ENCODE measurements at regions not wholly inside any gene's neighbourhood (a gene's known extent, or its start where the extent isn't known, plus 50 kb on each side); places are given as distances from the start of the nearest gene placed in this dataset.

GRCh38 chr16:51665436-51665998, 514.4 kb upstream of the SALL1 start:
- Mint-ChIP-seq H3K27me3 (no peaks in the 10 kb centered on the region), H3K27ac (no peak overlapping the region), H3K4me1 (no peaks in the 10 kb centered on the region), H3K36me3 (no peaks in the 10 kb centered on the region), H3K9me3 (peaks cover 0 to 12% (median 2%) of the 10 kb centered on the region in 7 donors), H3K4me3 (no peak overlapping the region)
- ATAC-seq (ENCODE audit: low read depth in 2 of 2): no peak
- Histone ChIP-seq H3K4me1 (ENCODE audit: control insufficient read depth, insufficient read depth, low read length, poor library complexity, severe bottlenecking) (no peaks in the 10 kb centered on the region), H3K9me3 (ENCODE audit: control insufficient read depth in 2 of 2, low read length in 2 of 2) (no peaks in the 10 kb centered on the region), H3K4me3 (ENCODE audit: low read depth, low read length) (no peak overlapping the region), H3K27me3 (ENCODE audit: control insufficient read depth, insufficient read depth, low read length) (no peaks in the 10 kb centered on the region), H3K36me3 (ENCODE audit: control insufficient read depth, insufficient read depth, low read length) (no peaks in the 10 kb centered on the region), H3K27ac (ENCODE audit: insufficient read depth, low read length, poor library complexity, severe bottlenecking) (no peak overlapping the region)
- no peak for DNase-seq

GRCh38 chr16:51658531-51658930, 507.5 kb upstream of the SALL1 start:
- Histone ChIP-seq H3K4me1 (ENCODE audit: control insufficient read depth, insufficient read depth, low read length, poor library complexity, severe bottlenecking) (no peaks in the 10 kb centered on the region), H3K9me3 (ENCODE audit: control insufficient read depth in 2 of 2, low read length in 2 of 2) (no peaks in the 10 kb centered on the region), H3K36me3 (ENCODE audit: control insufficient read depth, insufficient read depth, low read length) (no peaks in the 10 kb centered on the region), H3K27ac (ENCODE audit: insufficient read depth, low read length, poor library complexity, severe bottlenecking) (no peak overlapping the region), H3K4me3 (ENCODE audit: low read depth, low read length) (no peak overlapping the region), H3K27me3 (ENCODE audit: control insufficient read depth, insufficient read depth, low read length) (no peaks in the 10 kb centered on the region)
- H3K4me1 Mint-ChIP-seq: no peaks in the 10 kb centered on the region
- no peak for DNase-seq
- no peaks in the 10 kb centered on the region for H3K36me3 Mint-ChIP-seq
- peaks cover 4 to 15% (median 5%) of the 10 kb centered on the region in 7 donors for H3K9me3 Mint-ChIP-seq
- H3K4me3 Mint-ChIP-seq: no peak overlapping the region
- no peak for ATAC-seq (ENCODE audit: low read depth in 2 of 2)
- H3K27ac Mint-ChIP-seq: no peak overlapping the region
- no peaks in the 10 kb centered on the region for H3K27me3 Mint-ChIP-seq

- Mint-ChIP-seq H3K27me3 (no peaks in the 10 kb centered on the region), H3K4me3 (no peak overlapping the region), H3K27ac (no peak overlapping the region), H3K36me3 (no peaks in the 10 kb centered on the region), H3K9me3 (peaks cover 4 to 16% (median 5%) of the 10 kb centered on the region in 7 donors), H3K4me1 (no peaks in the 10 kb centered on the region)
- Histone ChIP-seq H3K9me3 (ENCODE audit: control insufficient read depth in 2 of 2, low read length in 2 of 2) (no peaks in the 10 kb centered on the region), H3K36me3 (ENCODE audit: control insufficient read depth, insufficient read depth, low read length) (no peaks in the 10 kb centered on the region), H3K27ac (ENCODE audit: insufficient read depth, low read length, poor library complexity, severe bottlenecking) (no peak overlapping the region), H3K4me3 (ENCODE audit: low read depth, low read length) (no peak overlapping the region), H3K4me1 (ENCODE audit: control insufficient read depth, insufficient read depth, low read length, poor library complexity, severe bottlenecking) (no peaks in the 10 kb centered on the region), H3K27me3 (ENCODE audit: control insufficient read depth, insufficient read depth, low read length) (no peaks in the 10 kb centered on the region)
- no peak for ATAC-seq (ENCODE audit: low read depth in 2 of 2)
- no peak for DNase-seq
These were observed 506.8 kb upstream of the SALL1 start for GRCh38 chr16:51657848-51658247.

- H3K9me3 ChIP-seq (ENCODE audit: control insufficient read depth in 2 of 2, low read length in 2 of 2): no peaks in the 10 kb centered on the region
- no peak overlapping the region for H3K27ac ChIP-seq (ENCODE audit: insufficient read depth, low read length, poor library complexity, severe bottlenecking)
- H3K27ac Mint-ChIP-seq: no peak overlapping the region
- H3K9me3 Mint-ChIP-seq: peaks cover 4 to 16% (median 5%) of the 10 kb centered on the region in 7 donors
- H3K36me3 ChIP-seq (ENCODE audit: control insufficient read depth, insufficient read depth, low read length): no peaks in the 10 kb centered on the region
- H3K4me3 Mint-ChIP-seq: no peak overlapping the region
- no peak overlapping the region for H3K4me3 ChIP-seq (ENCODE audit: low read depth, low read length)
- H3K4me1 ChIP-seq (ENCODE audit: control insufficient read depth, insufficient read depth, low read length, poor library complexity, severe bottlenecking): no peaks in the 10 kb centered on the region
- H3K27me3 ChIP-seq (ENCODE audit: control insufficient read depth, insufficient read depth, low read length): no peaks in the 10 kb centered on the region
- no peaks in the 10 kb centered on the region for H3K27me3 Mint-ChIP-seq
- ATAC-seq (ENCODE audit: low read depth in 2 of 2): no peak
- no peaks in the 10 kb centered on the region for H3K4me1 Mint-ChIP-seq
- DNase-seq: no peak
- H3K36me3 Mint-ChIP-seq: no peaks in the 10 kb centered on the region
These were observed 504.2 kb upstream of the SALL1 start for GRCh38 chr16:51655249-51655648.

GRCh38 chr16:51651061-51651466, 500.0 kb upstream of the SALL1 start:
- Histone ChIP-seq H3K27ac (ENCODE audit: insufficient read depth, low read length, poor library complexity, severe bottlenecking) (no peak overlapping the region), H3K9me3 (ENCODE audit: control insufficient read depth in 2 of 2, low read length in 2 of 2) (no peaks in the 10 kb centered on the region), H3K27me3 (ENCODE audit: control insufficient read depth, insufficient read depth, low read length) (no peaks in the 10 kb centered on the region), H3K4me3 (ENCODE audit: low read depth, low read length) (no peak overlapping the region), H3K36me3 (ENCODE audit: control insufficient read depth, insufficient read depth, low read length) (no peaks in the 10 kb centered on the region), H3K4me1 (ENCODE audit: control insufficient read depth, insufficient read depth, low read length, poor library complexity, severe bottlenecking) (no peaks in the 10 kb centered on the region)
- H3K36me3 Mint-ChIP-seq: no peaks in the 10 kb centered on the region
- H3K9me3 Mint-ChIP-seq: peaks cover 0 to 12% (median 4%) of the 10 kb centered on the region in 7 donors
- ATAC-seq (ENCODE audit: low read depth in 2 of 2) (no peak), DNase-seq (no peak)
- no peaks in the 10 kb centered on the region for H3K27me3 Mint-ChIP-seq
- no peak overlapping the region for H3K27ac Mint-ChIP-seq
- H3K4me3 Mint-ChIP-seq: no peak overlapping the region
- no peaks in the 10 kb centered on the region for H3K4me1 Mint-ChIP-seq

GRCh38 chr16:51649631-51650030, 498.6 kb upstream of the SALL1 start:
- Mint-ChIP-seq H3K36me3 (no peaks in the 10 kb centered on the region), H3K27ac (no peak overlapping the region), H3K4me1 (no peaks in the 10 kb centered on the region), H3K27me3 (no peaks in the 10 kb centered on the region), H3K4me3 (no peak overlapping the region), H3K9me3 (peaks cover 0 to 4% (median 0%) of the 10 kb centered on the region in 7 donors)
- no peak overlapping the region for H3K4me3 ChIP-seq (ENCODE audit: low read depth, low read length)
- ATAC-seq (ENCODE audit: low read depth in 2 of 2): no peak
- DNase-seq: no peak
- no peak overlapping the region for H3K27ac ChIP-seq (ENCODE audit: insufficient read depth, low read length, poor library complexity, severe bottlenecking)
- H3K4me1 ChIP-seq (ENCODE audit: control insufficient read depth, insufficient read depth, low read length, poor library complexity, severe bottlenecking): no peaks in the 10 kb centered on the region
- H3K9me3 ChIP-seq (ENCODE audit: control insufficient read depth in 2 of 2, low read length in 2 of 2): no peaks in the 10 kb centered on the region
- H3K27me3 ChIP-seq (ENCODE audit: control insufficient read depth, insufficient read depth, low read length): no peaks in the 10 kb centered on the region
- no peaks in the 10 kb centered on the region for H3K36me3 ChIP-seq (ENCODE audit: control insufficient read depth, insufficient read depth, low read length)

- H3K4me3 Mint-ChIP-seq: no peak overlapping the region
- H3K36me3 ChIP-seq (ENCODE audit: control insufficient read depth, insufficient read depth, low read length): no peaks in the 10 kb centered on the region
- H3K27me3 ChIP-seq (ENCODE audit: control insufficient read depth, insufficient read depth, low read length): no peaks in the 10 kb centered on the region
- H3K4me1 ChIP-seq (ENCODE audit: control insufficient read depth, insufficient read depth, low read length, poor library complexity, severe bottlenecking): no peaks in the 10 kb centered on the region
- no peak overlapping the region for H3K27ac ChIP-seq (ENCODE audit: insufficient read depth, low read length, poor library complexity, severe bottlenecking)
- no peaks in the 10 kb centered on the region for H3K4me1 Mint-ChIP-seq
- H3K9me3 Mint-ChIP-seq: peaks cover 0 to 5% (median 0%) of the 10 kb centered on the region in 7 donors
- no peaks in the 10 kb centered on the region for H3K36me3 Mint-ChIP-seq
- ATAC-seq (ENCODE audit: low read depth in 2 of 2): no peak
- H3K9me3 ChIP-seq (ENCODE audit: control insufficient read depth in 2 of 2, low read length in 2 of 2): no peaks in the 10 kb centered on the region
- H3K27ac Mint-ChIP-seq: no peak overlapping the region
- H3K27me3 Mint-ChIP-seq: no peaks in the 10 kb centered on the region
- DNase-seq: no peak
- H3K4me3 ChIP-seq (ENCODE audit: low read depth, low read length): no peak overlapping the region
These were observed 497.5 kb upstream of the SALL1 start for GRCh38 chr16:51648526-51648925.

GRCh38 chr16:51641191-51641765, 490.2 kb upstream of the SALL1 start:
- no peaks in the 10 kb centered on the region for H3K27me3 Mint-ChIP-seq
- no peaks in the 10 kb centered on the region for H3K4me1 ChIP-seq (ENCODE audit: control insufficient read depth, insufficient read depth, low read length, poor library complexity, severe bottlenecking)
- H3K4me3 Mint-ChIP-seq: no peak overlapping the region
- H3K4me1 Mint-ChIP-seq: no peaks in the 10 kb centered on the region
- H3K27ac ChIP-seq (ENCODE audit: insufficient read depth, low read length, poor library complexity, severe bottlenecking): no peak overlapping the region
- no peaks in the 10 kb centered on the region for H3K9me3 ChIP-seq (ENCODE audit: control insufficient read depth in 2 of 2, low read length in 2 of 2)
- DNase-seq: no peak
- peaks cover 0 to 8% (median 4%) of the 10 kb centered on the region in 7 donors for H3K9me3 Mint-ChIP-seq
- ATAC-seq (ENCODE audit: low read depth in 2 of 2): no peak
- H3K27ac Mint-ChIP-seq: no peak overlapping the region
- H3K36me3 Mint-ChIP-seq: no peaks in the 10 kb centered on the region
- H3K27me3 ChIP-seq (ENCODE audit: control insufficient read depth, insufficient read depth, low read length): no peaks in the 10 kb centered on the region
- H3K36me3 ChIP-seq (ENCODE audit: control insufficient read depth, insufficient read depth, low read length): no peaks in the 10 kb centered on the region
- H3K4me3 ChIP-seq (ENCODE audit: low read depth, low read length): no peak overlapping the region

All from CD4-positive, CD25-positive, alpha-beta regulatory T cell (primary cell).